LNCaP clone FGC (cell line): ENCODE measurements at regions not wholly inside any gene's neighbourhood (a gene's known extent, or its start where the extent isn't known, plus 50 kb on each side); places are given as distances from the start of the nearest gene placed in this dataset.

ENCODE experiments used
- DNase-seq: peaks from one replicate; pipeline ENCODE4 v3.0.0-alpha.2; 2011; ENCODE audit warnings: low read depth
- H3K4me3 ChIP-seq: 2 replicates; pipeline ENCODE4 v1.5.1; 2011; ENCODE audit warnings: mild to moderate bottlenecking, low read depth, low read length, control low read depth
- CTCF ChIP-seq: IDR thresholded peaks from 2 replicates; pipeline ENCODE4 v1.5.1; 2012; ENCODE audit warnings: mild to moderate bottlenecking; ENCODE audit not compliant: control insufficient read depth, insufficient read depth; ENCODE audit errors: extremely low read depth

- no peak for DNase-seq
- no peak overlapping the region for H3K4me3 ChIP-seq
- no peak for TF ChIP-seq CTCF
Observed at GRCh38 chr4:151940926-151941617, 180.3 kb upstream of the GATB start.

GRCh38 chr4:151940291-151940690 lies 179.5 kb upstream of the GATB start:
- no peak for TF ChIP-seq CTCF
- no peak for DNase-seq
- no peak overlapping the region for H3K4me3 ChIP-seq

GRCh38 chr4:151939670-151940069 lies 178.9 kb upstream of the GATB start:
- no peak for DNase-seq
- no peak for TF ChIP-seq CTCF
- no peak overlapping the region for H3K4me3 ChIP-seq

GRCh38 chr4:151935411-151935810 lies 174.6 kb upstream of the GATB start:
- TF ChIP-seq CTCF = no peak
- no peak for DNase-seq
- no peak overlapping the region for H3K4me3 ChIP-seq

GRCh38 chr4:151934766-151935165 lies 174.0 kb upstream of the GATB start:
- TF ChIP-seq CTCF = no peak
- H3K4me3 ChIP-seq = no peak overlapping the region
- DNase-seq = no peak

GRCh38 chr4:151933122-151933827 lies 172.5 kb upstream of the GATB start:
- no peak overlapping the region for H3K4me3 ChIP-seq
- no peak for TF ChIP-seq CTCF
- DNase-seq = no peak
